Stomach (tissue), 4 donors: ENCODE measurements at regions not wholly inside any gene's neighbourhood (a gene's known extent, or its start where the extent isn't known, plus 50 kb on each side); places are given as distances from the start of the nearest gene placed in this dataset.

Experiments
- CTCF ChIP-seq, 7 experiments: fragments of 450-650 bp in 4 of 7; fragments of 200-600 bp in 3 of 7; sonication (generic) in 3 of 7; IDR thresholded peaks; one replicate each; pipeline ENCODE4 v1.5.1; 2016 to 2019; ENCODE audit warnings: antibody characterized with exemption in 7 of 7, control low read depth in 2 of 7, mild to moderate bottlenecking in 1 of 7
- POLR2A ChIP-seq, 4 donors: fragments of 450-650 bp; IDR thresholded peaks; one replicate each; pipeline ENCODE4 v1.6.1; 2016; ENCODE audit warnings: antibody characterized with exemption in 4 of 4, control low read depth in 2 of 4, mild to moderate bottlenecking in 1 of 4, moderate library complexity in 1 of 4

GRCh38 chr6:12566618-12567123 lies 149.9 kb upstream of the PHACTR1 start:
- TF ChIP-seq CTCF (IDR thresholded peaks at IDR 0.05), result no peak
- TF ChIP-seq POLR2A (IDR thresholded peaks at IDR 0.05), result no peak
